SK-N-SH treated with all-trans-retinoic acid at 6 μM for 48 hours (cell line): ENCODE measurements at regions not wholly inside any gene's neighbourhood (a gene's known extent, or its start where the extent isn't known, plus 50 kb on each side); places are given as distances from the start of the nearest gene placed in this dataset.

Experiments used
- ATAC-seq: fragments of 200-7000 bp; cut with Tn5 transposase; 3 replicates; pipeline ENCODE4 v1.9.1; 2020; ENCODE audit warnings: mild to moderate bottlenecking, moderate library complexity
- ARNTL ChIP-seq: fragments of 450-650 bp; formaldehyde crosslinking; IDR thresholded peaks from 2 replicates; pipeline ENCODE4 v1.5.0; 2020; ENCODE audit warnings: low read depth, mild to moderate bottlenecking, moderate library complexity, borderline replicate concordance
- BACH2 ChIP-seq: fragments of 250-450 bp; sonication (Bioruptor Pico); IDR thresholded peaks from 2 replicates; pipeline ENCODE4 v1.9.0; 2021; ENCODE audit warnings: mild to moderate bottlenecking, borderline replicate concordance
- CREB5 ChIP-seq: fragments of 250-450 bp; sonication (Bioruptor Pico); IDR thresholded peaks from 2 replicates; pipeline ENCODE4 v1.5.1; 2020; ENCODE audit warnings: low read depth, mild to moderate bottlenecking, moderate library complexity
- CSDC2 ChIP-seq: fragments of 250-450 bp; sonication (Bioruptor Pico); IDR thresholded peaks from 2 replicates; pipeline ENCODE4 v1.5.0; 2020; ENCODE audit warnings: mild to moderate bottlenecking, moderate library complexity
- CSRNP3 ChIP-seq: fragments of 250-450 bp; sonication (Bioruptor Pico); IDR thresholded peaks from 2 replicates; pipeline ENCODE4 v1.5.1; 2021; ENCODE audit warnings: mild to moderate bottlenecking, moderate library complexity
- ESRRG ChIP-seq: fragments of 250-450 bp; sonication (Bioruptor Pico); IDR thresholded peaks from 2 replicates; pipeline ENCODE4 v1.6.1; 2021; ENCODE audit warnings: mild to moderate bottlenecking
- GLIS3 ChIP-seq: fragments of 250-450 bp; sonication (Bioruptor Pico); IDR thresholded peaks from 2 replicates; pipeline ENCODE4 v1.5.0; 2020; ENCODE audit warnings: mild to moderate bottlenecking, moderate library complexity
- ISL1 ChIP-seq: fragments of 250-450 bp; sonication (Bioruptor Pico); IDR thresholded peaks from 2 replicates; pipeline ENCODE4 v2.1.2; 2022; ENCODE audit warnings: mild to moderate bottlenecking, moderate library complexity
- PATZ1 ChIP-seq: fragments of 250-450 bp; sonication (Bioruptor Pico); IDR thresholded peaks from 2 replicates; pipeline ENCODE4 v1.8.0; 2020; ENCODE audit warnings: mild to moderate bottlenecking, moderate library complexity, borderline replicate concordance
- POU6F1 ChIP-seq: fragments of 250-450 bp; sonication (Bioruptor Pico); IDR thresholded peaks from 2 replicates; pipeline ENCODE4 v1.8.0; 2021; ENCODE audit warnings: low read depth, mild to moderate bottlenecking, moderate library complexity, borderline replicate concordance
- RARB ChIP-seq: fragments of 250-450 bp; sonication (Bioruptor Pico); IDR thresholded peaks from 2 replicates; pipeline ENCODE4 v1.8.0; 2021; ENCODE audit warnings: mild to moderate bottlenecking, moderate library complexity
- SNAI2 ChIP-seq: fragments of 250-450 bp; sonication (Bioruptor Pico); IDR thresholded peaks from 2 replicates; pipeline ENCODE4 v1.5.0; 2020; ENCODE audit warnings: mild to moderate bottlenecking, moderate library complexity
- TCF4 ChIP-seq: fragments of 250-450 bp; sonication (Bioruptor Pico); IDR thresholded peaks from 2 replicates; pipeline ENCODE4 v1.8.0; 2021; ENCODE audit warnings: mild to moderate bottlenecking, moderate library complexity, borderline replicate concordance
- TSHZ2 ChIP-seq: fragments of 250-450 bp; sonication (Bioruptor Pico); IDR thresholded peaks from 2 replicates; pipeline ENCODE4 v1.5.0; 2020; ENCODE audit warnings: mild to moderate bottlenecking, moderate library complexity
- ZC3H10 ChIP-seq: fragments of 250-450 bp; sonication (Bioruptor Pico); IDR thresholded peaks from 2 replicates; pipeline ENCODE4 v1.5.1; 2021; ENCODE audit warnings: mild to moderate bottlenecking, moderate library complexity
- ZFP3 ChIP-seq: fragments of 250-450 bp; sonication (Bioruptor Pico); IDR thresholded peaks from 2 replicates; pipeline ENCODE4 v1.5.0; 2020; ENCODE audit warnings: mild to moderate bottlenecking, moderate library complexity
- ZFP30 ChIP-seq: fragments of 450-650 bp; formaldehyde crosslinking; IDR thresholded peaks from 2 replicates; pipeline ENCODE4 v1.5.0; 2022; ENCODE audit warnings: mild to moderate bottlenecking, moderate library complexity
- ZNF565 ChIP-seq: fragments of 450-650 bp; formaldehyde crosslinking; conservative IDR thresholded peaks from 2 replicates; pipeline ENCODE4 v1.5.0; 2020; ENCODE audit warnings: low read depth, mild to moderate bottlenecking, moderate library complexity
- ZNF70 ChIP-seq: fragments of 450-650 bp; formaldehyde crosslinking; IDR thresholded peaks from 2 replicates; pipeline ENCODE4 v1.5.0; 2020; ENCODE audit warnings: mild to moderate bottlenecking, moderate library complexity

- no peak; the same call in 2 of the 3 replicates for ATAC-seq
- TF ChIP-seq SNAI2 (CRISPR knock-in tag) (no peak), TCF4 (CRISPR knock-in tag) (no peak), GLIS3 (no peak), ZC3H10 (CRISPR knock-in tag) (no peak), ARNTL (CRISPR knock-in tag) (no peak), CSRNP3 (no peak)
Measured at GRCh38 chr13:106036870-106037269, 498.6 kb downstream of the EFNB2 start.

GRCh38 chr13:106034201-106034600 lies 501.3 kb downstream of the EFNB2 start:
- TF ChIP-seq BACH2 (no peak), ESRRG (CRISPR knock-in tag) (no peak), POU6F1 (CRISPR knock-in tag) (no peak), CSRNP3 (no peak), ZFP3 (no peak), CREB5 (no peak), ZNF70 (CRISPR knock-in tag) (no peak), ZFP30 (CRISPR knock-in tag) (no peak), ISL1 (no peak), ZNF565 (CRISPR knock-in tag) (no peak), SNAI2 (CRISPR knock-in tag) (no peak), CSDC2 (no peak), GLIS3 (no peak), ARNTL (CRISPR knock-in tag) (no peak), ZC3H10 (CRISPR knock-in tag) (no peak), TCF4 (CRISPR knock-in tag) (no peak), TSHZ2 (no peak)
- no peak for ATAC-seq

- peak; percentile 47; the same call in 1 of the 3 replicates for ATAC-seq
- TF ChIP-seq ZFP30 (CRISPR knock-in tag) (no peak), RARB (CRISPR knock-in tag) (no peak), BACH2 (no peak), PATZ1 (CRISPR knock-in tag) (no peak), SNAI2 (CRISPR knock-in tag) (no peak), POU6F1 (CRISPR knock-in tag) (no peak), ARNTL (CRISPR knock-in tag) (no peak), ESRRG (CRISPR knock-in tag) (no peak)
Measured at GRCh38 chr13:106033659-106034058, 501.8 kb downstream of the EFNB2 start.
